CD14-positive monocyte (primary cell): ENCODE measurements at regions not wholly inside any gene's neighbourhood (a gene's known extent, or its start where the extent isn't known, plus 50 kb on each side); places are given as distances from the start of the nearest gene placed in this dataset.
"Not testable (repeated sequence)": the region's sequence is repeated elsewhere in the genome, so short reads cannot be mapped to it uniquely, and the experiment has no call there.

Experiments
- DNase-seq, 3 donors: peaks; one replicate each; pipeline ENCODE4 v3.0.0-alpha.2; 2011 to 2022
- H2AFZ ChIP-seq: 2 replicates; pipeline ENCODE4 v1.6.0; 2012; ENCODE audit warnings: mild to moderate bottlenecking, low read depth, low read length, inconsistent platforms; ENCODE audit not compliant: insufficient read depth, poor library complexity, severe bottlenecking
- H3K27ac ChIP-seq, 2 donors: 1 replicate in 1 of 2; 2 replicates in 1 of 2; pipeline ENCODE4 v1.5.1; 2012 to 2013; ENCODE audit warnings: low read length in 2 of 2, control low read depth in 1 of 2, inconsistent platforms in 1 of 2, low read depth in 1 of 2, mild to moderate bottlenecking in 1 of 2
- H3K27me3 ChIP-seq, 2 donors: one replicate each; pipeline versions ENCODE4 v1.6.0 to v1.6.1; 2011 to 2013; ENCODE audit warnings: low read length in 2 of 2; ENCODE audit not compliant: control insufficient read depth in 2 of 2, insufficient read depth in 2 of 2
- H3K36me3 ChIP-seq, 2 donors: replicated peaks in 1 of 2; 1 replicate in 1 of 2; 2 replicates in 1 of 2; pipeline versions ENCODE4 v1.5.1 to v1.6.1; 2012 to 2013; ENCODE audit warnings: low read length in 2 of 2, control low read depth in 1 of 2, inconsistent platforms in 1 of 2, mild to moderate bottlenecking in 1 of 2; ENCODE audit not compliant: insufficient read depth in 2 of 2, control insufficient read depth in 1 of 2
- H3K4me1 ChIP-seq, 2 donors: 1 replicate in 1 of 2; 2 replicates in 1 of 2; pipeline versions ENCODE4 v1.5.1 to v1.6.1; 2012 to 2013; ENCODE audit warnings: low read length in 2 of 2, control low read depth in 1 of 2, inconsistent platforms in 1 of 2, mild to moderate bottlenecking in 1 of 2, moderate library complexity in 1 of 2; ENCODE audit not compliant: insufficient read depth in 2 of 2, control insufficient read depth in 1 of 2
- H3K4me2 ChIP-seq: replicated peaks from 2 replicates; pipeline ENCODE3; 2012; ENCODE audit warnings: low read length, moderate library complexity, mild to moderate bottlenecking; ENCODE audit not compliant: poor library complexity, severe bottlenecking; ENCODE audit errors: extremely low read depth
- H3K4me3 ChIP-seq, 3 experiments: fragments of 200-600 bp in 1 of 3; sonication (generic) in 1 of 3; replicated peaks in 1 of 3; 1 replicate in 2 of 3; 2 replicates in 1 of 3; pipeline ENCODE4 v1.5.1; 2011 to 2013; ENCODE audit warnings: low read length in 3 of 3, mild to moderate bottlenecking in 3 of 3, control low read depth in 2 of 3, low read depth in 2 of 3, inconsistent platforms in 1 of 3, moderate library complexity in 1 of 3
- H3K79me2 ChIP-seq: 2 replicates; pipeline ENCODE4 v1.6.0; 2012; ENCODE audit warnings: mild to moderate bottlenecking, control low read depth, inconsistent platforms, low read length, moderate library complexity; ENCODE audit not compliant: insufficient read depth
- H3K9ac ChIP-seq: 2 replicates; pipeline ENCODE4 v1.6.0; 2017; ENCODE audit warnings: low read length, mild to moderate bottlenecking; ENCODE audit not compliant: insufficient read depth, poor library complexity, severe bottlenecking
- H3K9me3 ChIP-seq, 2 donors: replicated peaks in 1 of 2; 1 replicate in 1 of 2; 2 replicates in 1 of 2; pipeline versions ENCODE4 v1.5.1 to v1.6.1; 2012 to 2013; ENCODE audit warnings: low read length in 2 of 2, control low read depth in 1 of 2; ENCODE audit not compliant: control insufficient read depth in 1 of 2, insufficient read depth in 1 of 2
- H4K20me1 ChIP-seq: 2 replicates; pipeline ENCODE4 v1.6.0; 2012; ENCODE audit warnings: mild to moderate bottlenecking, low read length, control low read depth, moderate library complexity; ENCODE audit not compliant: insufficient read depth
- H3K27ac Mint-ChIP-seq, 7 donors: one replicate each; pipeline ENCODE4 v1.8.0; 2020; ENCODE audit warnings: mild to moderate bottlenecking in 7 of 7, mixed read lengths in 7 of 7, moderate library complexity in 6 of 7, inconsistent platforms in 2 of 7
- H3K27me3 Mint-ChIP-seq, 3 donors: one replicate each; pipeline ENCODE4 v1.8.0; 2021 to 2022; ENCODE audit warnings: low read depth in 3 of 3, mild to moderate bottlenecking in 3 of 3, mixed read lengths in 3 of 3, moderate library complexity in 3 of 3, inconsistent platforms in 1 of 3
- H3K36me3 Mint-ChIP-seq, 2 donors: one replicate each; pipeline ENCODE4 v1.8.0; 2020; ENCODE audit warnings: mixed read lengths in 2 of 2, inconsistent platforms in 1 of 2, mild to moderate bottlenecking in 1 of 2
- H3K4me1 Mint-ChIP-seq: one replicate; pipeline ENCODE4 v1.8.0; 2020; ENCODE audit warnings: mild to moderate bottlenecking, mixed read lengths
- H3K4me3 Mint-ChIP-seq, 2 donors: one replicate each; pipeline ENCODE4 v1.8.0; 2020; ENCODE audit warnings: mild to moderate bottlenecking in 2 of 2, mixed read lengths in 2 of 2, moderate library complexity in 1 of 2
- H3K9me3 Mint-ChIP-seq, 7 donors: one replicate each; pipeline ENCODE4 v1.8.0; 2020 to 2022; ENCODE audit warnings: mixed read lengths in 7 of 7, mild to moderate bottlenecking in 6 of 7, moderate library complexity in 6 of 7, inconsistent platforms in 2 of 7
- WGBS: methylation state at CpG from one replicate; pipeline ENCODE4 v1.1.5; 2013; ENCODE audit warnings: missing lambda C conversion rate; ENCODE audit not compliant: insufficient coverage; 5-methylcytosine and 5-hydroxymethylcytosine counted together
- intact Hi-C, 2 donors: fragments of 100-400 bp; cut with micrococcal nuclease; formaldehyde crosslinking; loops; one replicate each; pipeline versions ENCODE4 v1.15.0 to v1.15.1; 2023
- TF ChIP-seq, protein P1 (sequence below): fragments of 200-600 bp; IDR thresholded peaks from one replicate; pipeline ENCODE4 v1.8.0; 2022; ENCODE audit warnings: antibody characterized with exemption, mild to moderate bottlenecking

GRCh38 chrX:28498658-28499057 is 88.6 kb upstream of the IL1RAPL1 start:
- Histone ChIP-seq H3K4me1 (no peaks in the 10 kb centered on the region), H4K20me1 (no peaks in the 10 kb centered on the region), H3K36me3 (no peaks in the 10 kb centered on the region), H3K9me3 (peaks cover 0 to 4% of the 10 kb centered on the region in 2 donors), H3K79me2 (no peaks in the 10 kb centered on the region), H3K4me3 (no peak overlapping the region), H3K9ac (no peak overlapping the region), H3K27me3 (no peaks in the 10 kb centered on the region), H3K4me2 (no peak overlapping the region), H2AFZ (no peak overlapping the region), H3K27ac (no peak overlapping the region)
- no peak for DNase-seq
- Mint-ChIP-seq H3K4me1 (no peaks in the 10 kb centered on the region), H3K27ac (no peak overlapping the region), H3K9me3 (peaks cover 0 to 8% (median 2%) of the 10 kb centered on the region in 7 donors), H3K36me3 (no peaks in the 10 kb centered on the region), H3K4me3 (no peak overlapping the region), H3K27me3 (peaks cover 0 to 2% (median 0%) of the 10 kb centered on the region in 3 donors)
- intact Hi-C loops = no loop called here
- no CpG with 5 or more reads among the region's 3 CpGs for WGBS
- TF ChIP-seq, protein P1, sequence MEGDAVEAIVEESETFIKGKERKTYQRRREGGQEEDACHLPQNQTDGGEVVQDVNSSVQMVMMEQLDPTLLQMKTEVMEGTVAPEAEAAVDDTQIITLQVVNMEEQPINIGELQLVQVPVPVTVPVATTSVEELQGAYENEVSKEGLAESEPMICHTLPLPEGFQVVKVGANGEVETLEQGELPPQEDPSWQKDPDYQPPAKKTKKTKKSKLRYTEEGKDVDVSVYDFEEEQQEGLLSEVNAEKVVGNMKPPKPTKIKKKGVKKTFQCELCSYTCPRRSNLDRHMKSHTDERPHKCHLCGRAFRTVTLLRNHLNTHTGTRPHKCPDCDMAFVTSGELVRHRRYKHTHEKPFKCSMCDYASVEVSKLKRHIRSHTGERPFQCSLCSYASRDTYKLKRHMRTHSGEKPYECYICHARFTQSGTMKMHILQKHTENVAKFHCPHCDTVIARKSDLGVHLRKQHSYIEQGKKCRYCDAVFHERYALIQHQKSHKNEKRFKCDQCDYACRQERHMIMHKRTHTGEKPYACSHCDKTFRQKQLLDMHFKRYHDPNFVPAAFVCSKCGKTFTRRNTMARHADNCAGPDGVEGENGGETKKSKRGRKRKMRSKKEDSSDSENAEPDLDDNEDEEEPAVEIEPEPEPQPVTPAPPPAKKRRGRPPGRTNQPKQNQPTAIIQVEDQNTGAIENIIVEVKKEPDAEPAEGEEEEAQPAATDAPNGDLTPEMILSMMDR = no peak

- H3K27me3 Mint-ChIP-seq, H3K9me3 ChIP-seq, H3K4me1 ChIP-seq, H3K27ac ChIP-seq, H2AFZ ChIP-seq, H3K27ac Mint-ChIP-seq, H3K36me3 Mint-ChIP-seq, H4K20me1 ChIP-seq, intact Hi-C loops, H3K4me2 ChIP-seq, H3K4me3 ChIP-seq, H3K9ac ChIP-seq, H3K36me3 ChIP-seq, H3K4me3 Mint-ChIP-seq, H3K27me3 ChIP-seq, H3K79me2 ChIP-seq, DNase-seq, H3K4me1 Mint-ChIP-seq: not testable (repeated sequence)
- WGBS = no CpG with 5 or more reads among the region's 6 CpGs
- peaks cover 4 to 29% (median 14%) of the 10 kb centered on the region in 7 donors for H3K9me3 Mint-ChIP-seq
These were observed 84.6 kb upstream of the IL1RAPL1 start for GRCh38 chrX:28502667-28503066.

DNA sequence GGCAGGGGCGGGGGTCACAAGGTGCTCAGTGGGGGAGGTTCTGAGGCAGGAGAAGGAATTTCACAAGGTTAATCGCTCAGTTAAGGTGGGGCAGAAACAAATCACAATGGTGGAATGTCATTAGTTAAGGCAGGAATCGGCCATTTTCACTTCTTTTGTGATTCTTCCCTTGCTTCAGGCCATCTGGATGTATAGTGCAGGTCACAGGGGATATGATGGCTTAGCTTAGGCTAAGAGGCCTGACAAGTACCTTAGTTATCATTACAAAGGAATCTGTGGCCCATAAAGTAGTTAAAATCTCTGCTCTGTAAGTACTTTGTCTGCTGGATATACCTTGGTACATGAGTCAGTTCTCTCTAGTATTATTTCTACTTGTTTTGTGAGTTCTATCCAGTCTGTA is 79.6 kb upstream of the IL1RAPL1 start:
- H3K27me3 ChIP-seq, intact Hi-C loops, H2AFZ ChIP-seq, H3K4me1 ChIP-seq, H4K20me1 ChIP-seq, H3K27me3 Mint-ChIP-seq, H3K4me1 Mint-ChIP-seq, H3K9me3 ChIP-seq, H3K4me3 ChIP-seq, DNase-seq, H3K9ac ChIP-seq, H3K27ac ChIP-seq, H3K27ac Mint-ChIP-seq, H3K36me3 ChIP-seq, H3K4me3 Mint-ChIP-seq, H3K4me2 ChIP-seq, H3K79me2 ChIP-seq, H3K36me3 Mint-ChIP-seq: not testable (repeated sequence)
- H3K9me3 Mint-ChIP-seq = peaks cover 4 to 27% (median 14%) of the 10 kb centered on the region in 7 donors
- 80% methylated on average over 2 of the region's 3 CpGs for WGBS
